Inferior parietal cortex (tissue), 1 donor: ENCODE measurements at regions not wholly inside any gene's neighbourhood (a gene's known extent, or its start where the extent isn't known, plus 50 kb on each side); places are given as distances from the start of the nearest gene placed in this dataset.

Experiments
- DNase-seq: peaks from one replicate; pipeline ENCODE4 v3.0.0-alpha.2; 2016; ENCODE audit errors: extremely low spot score

GRCh38 chr9:129330711-129331492, 152.8 kb upstream of the IER5L start:
- no peak for DNase-seq

- DNase-seq: no peak
These were observed 150.4 kb upstream of the IER5L start for GRCh38 chr9:129328355-129329042.

- no peak for DNase-seq
These were observed 149.7 kb upstream of the IER5L start for GRCh38 chr9:129327552-129328328.

GRCh38 chr9:129326061-129327005, 148.3 kb upstream of the IER5L start:
- no peak for DNase-seq

- no peak for DNase-seq
These were observed 146.9 kb upstream of the IER5L start for GRCh38 chr9:129324808-129325502.

GRCh38 chr9:129323999-129324553, 146.0 kb upstream of the IER5L start:
- DNase-seq: no peak

- DNase-seq: no peak
These were observed 145.4 kb upstream of the IER5L start for GRCh38 chr9:129323376-129323998.

- DNase-seq: no peak
These were observed 144.7 kb upstream of the IER5L start for GRCh38 chr9:129322641-129323375.

GRCh38 chr9:129322022-129322621, 144.1 kb upstream of the IER5L start:
- DNase-seq: no peak

GRCh38 chr9:129321286-129322021, 143.4 kb upstream of the IER5L start:
- no peak for DNase-seq

- DNase-seq: peak; percentile 83
These were observed 142.7 kb upstream of the IER5L start for GRCh38 chr9:129320575-129321285.

- no peak for DNase-seq
These were observed 141.9 kb upstream of the IER5L start for GRCh38 chr9:129319938-129320481.

- DNase-seq: no peak
These were observed 141.2 kb upstream of the IER5L start for GRCh38 chr9:129319076-129319937.

- no peak for DNase-seq
These were observed 140.3 kb upstream of the IER5L start for GRCh38 chr9:129318121-129319075.
